ENCODE measurements at regions not wholly inside any gene's neighbourhood (a gene's known extent, or its start where the extent isn't known, plus 50 kb on each side); places are given as distances from the start of the nearest gene placed in this dataset.

DNA sequence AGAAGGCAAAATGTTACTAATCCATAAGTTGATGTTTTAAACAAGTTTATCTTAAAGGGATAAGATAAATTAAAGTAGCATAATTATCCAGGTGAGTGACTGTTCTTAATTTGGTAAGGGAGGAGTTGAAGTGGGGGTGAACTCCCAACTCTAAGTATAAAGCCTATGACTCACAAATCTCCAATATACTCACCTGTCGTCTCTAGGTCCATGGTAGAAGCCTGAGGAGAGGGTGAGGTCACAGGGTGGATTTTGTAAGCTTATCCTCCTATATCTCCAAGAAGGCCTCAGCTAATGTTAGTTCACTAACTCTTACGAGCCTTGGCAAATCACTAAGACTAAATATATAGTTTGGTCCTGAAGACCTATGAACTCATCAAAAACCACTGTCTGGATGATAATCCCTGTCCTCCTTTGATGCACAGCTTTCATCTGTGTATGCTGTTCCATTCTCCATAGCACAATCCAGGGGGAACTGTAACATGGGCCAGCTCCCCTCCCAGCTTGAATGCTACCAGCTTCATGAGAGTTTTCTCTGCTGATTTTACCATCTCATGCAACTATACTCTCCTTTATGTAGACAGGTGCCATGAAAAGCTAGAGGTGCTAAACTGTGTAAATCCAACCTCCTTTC, 158.7 kb downstream of the BTC start:
- H3K36me3 ChIP-seq (ENCODE audit: control insufficient read depth, low read length): no peaks in the 10 kb centered on the region
- H3K4me3 ChIP-seq (ENCODE audit: low read length): no peak overlapping the region
- H3K4me2 ChIP-seq (ENCODE audit: low read length): no peak overlapping the region
- TF ChIP-seq EZH2phosphoT487 (IDR thresholded peaks at IDR 0.05; ENCODE audit: borderline replicate concordance, low read length): no peak
- TF ChIP-seq, protein P1, sequence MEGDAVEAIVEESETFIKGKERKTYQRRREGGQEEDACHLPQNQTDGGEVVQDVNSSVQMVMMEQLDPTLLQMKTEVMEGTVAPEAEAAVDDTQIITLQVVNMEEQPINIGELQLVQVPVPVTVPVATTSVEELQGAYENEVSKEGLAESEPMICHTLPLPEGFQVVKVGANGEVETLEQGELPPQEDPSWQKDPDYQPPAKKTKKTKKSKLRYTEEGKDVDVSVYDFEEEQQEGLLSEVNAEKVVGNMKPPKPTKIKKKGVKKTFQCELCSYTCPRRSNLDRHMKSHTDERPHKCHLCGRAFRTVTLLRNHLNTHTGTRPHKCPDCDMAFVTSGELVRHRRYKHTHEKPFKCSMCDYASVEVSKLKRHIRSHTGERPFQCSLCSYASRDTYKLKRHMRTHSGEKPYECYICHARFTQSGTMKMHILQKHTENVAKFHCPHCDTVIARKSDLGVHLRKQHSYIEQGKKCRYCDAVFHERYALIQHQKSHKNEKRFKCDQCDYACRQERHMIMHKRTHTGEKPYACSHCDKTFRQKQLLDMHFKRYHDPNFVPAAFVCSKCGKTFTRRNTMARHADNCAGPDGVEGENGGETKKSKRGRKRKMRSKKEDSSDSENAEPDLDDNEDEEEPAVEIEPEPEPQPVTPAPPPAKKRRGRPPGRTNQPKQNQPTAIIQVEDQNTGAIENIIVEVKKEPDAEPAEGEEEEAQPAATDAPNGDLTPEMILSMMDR (IDR thresholded peaks at IDR 0.05; ENCODE audit: low read depth, low read length, poor library complexity, severe bottlenecking): no peak
- no peaks in the 10 kb centered on the region for H3F3A ChIP-seq (ENCODE audit: control insufficient read depth, insufficient read depth)
- H3K9me3 ChIP-seq (ENCODE audit: control insufficient read depth, insufficient read depth, low read length): no peaks in the 10 kb centered on the region
- H4K20me1 ChIP-seq (ENCODE audit: control insufficient read depth, insufficient read depth, low read depth, low read length): no peaks in the 10 kb centered on the region
- H3K9me2 ChIP-seq (replicated peaks; ENCODE audit: control insufficient read depth, low read length): no peaks in the 10 kb centered on the region
- H3K27ac ChIP-seq (ENCODE audit: low read depth, low read length): no peak overlapping the region
- no peaks in the 10 kb centered on the region for H3K79me2 ChIP-seq (ENCODE audit: control insufficient read depth, low read length)
- no peaks in the 10 kb centered on the region for H3K4me1 ChIP-seq (ENCODE audit: control insufficient read depth, low read length)
- H3K27me3 ChIP-seq (ENCODE audit: control insufficient read depth, low read length): peaks cover 4% of the 10 kb centered on the region; the same call in 1 of the 2 replicates

GRCh38 chr4:74638001-74638400, 156.3 kb downstream of the BTC start:
- no peak overlapping the region for H3K4me3 ChIP-seq (ENCODE audit: low read length)
- TF ChIP-seq EZH2phosphoT487 (IDR thresholded peaks at IDR 0.05; ENCODE audit: borderline replicate concordance, low read length): no peak
- TF ChIP-seq, protein P1 (IDR thresholded peaks at IDR 0.05; ENCODE audit: low read depth, low read length, poor library complexity, severe bottlenecking): no peak
- H3K36me3 ChIP-seq (ENCODE audit: control insufficient read depth, low read length): no peaks in the 10 kb centered on the region
- peaks cover 4% of the 10 kb centered on the region; the same call in 1 of the 2 replicates for H3K27me3 ChIP-seq (ENCODE audit: control insufficient read depth, low read length)
- H3K4me2 ChIP-seq (ENCODE audit: low read length): no peak overlapping the region
- H3K79me2 ChIP-seq (ENCODE audit: control insufficient read depth, low read length): no peaks in the 10 kb centered on the region
- no peaks in the 10 kb centered on the region for H3K4me1 ChIP-seq (ENCODE audit: control insufficient read depth, low read length)
- no peaks in the 10 kb centered on the region for H4K20me1 ChIP-seq (ENCODE audit: control insufficient read depth, insufficient read depth, low read depth, low read length)
- no peaks in the 10 kb centered on the region for H3F3A ChIP-seq (ENCODE audit: control insufficient read depth, insufficient read depth)
- H3K9me3 ChIP-seq (ENCODE audit: control insufficient read depth, insufficient read depth, low read length): no peaks in the 10 kb centered on the region
- H3K9me2 ChIP-seq (replicated peaks; ENCODE audit: control insufficient read depth, low read length): no peaks in the 10 kb centered on the region
- H3K27ac ChIP-seq (ENCODE audit: low read depth, low read length): no peak overlapping the region

DNA sequence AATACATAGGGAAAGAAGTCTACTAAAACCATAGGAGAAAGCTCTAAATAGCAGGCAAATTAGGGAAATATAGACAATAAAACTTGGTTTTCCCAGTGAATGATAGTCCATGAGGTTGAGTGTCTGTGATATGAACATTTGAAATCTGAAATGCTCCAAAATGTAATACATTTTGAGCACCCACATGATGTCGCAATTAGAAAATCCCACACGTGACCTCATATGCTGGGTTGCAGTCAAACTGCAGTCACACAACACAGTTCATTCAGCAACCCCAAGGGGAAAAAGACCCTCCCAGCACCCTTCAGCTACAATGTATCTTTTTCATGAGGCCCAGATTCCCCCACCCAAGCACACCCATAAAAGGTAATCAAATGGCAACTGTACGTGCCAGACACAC, 155.6 kb downstream of the BTC start:
- no peaks in the 10 kb centered on the region for H3K36me3 ChIP-seq (ENCODE audit: control insufficient read depth, low read length)
- no peaks in the 10 kb centered on the region for H4K20me1 ChIP-seq (ENCODE audit: control insufficient read depth, insufficient read depth, low read depth, low read length)
- H3K9me2 ChIP-seq (replicated peaks; ENCODE audit: control insufficient read depth, low read length): no peaks in the 10 kb centered on the region
- H3K4me1 ChIP-seq (ENCODE audit: control insufficient read depth, low read length): no peaks in the 10 kb centered on the region
- TF ChIP-seq, protein P1 (IDR thresholded peaks at IDR 0.05; ENCODE audit: low read depth, low read length, poor library complexity, severe bottlenecking): no peak
- TF ChIP-seq EZH2phosphoT487 (IDR thresholded peaks at IDR 0.05; ENCODE audit: borderline replicate concordance, low read length): no peak
- no peaks in the 10 kb centered on the region for H3K9me3 ChIP-seq (ENCODE audit: control insufficient read depth, insufficient read depth, low read length)
- H3K79me2 ChIP-seq (ENCODE audit: control insufficient read depth, low read length): no peaks in the 10 kb centered on the region
- peaks cover 4% of the 10 kb centered on the region; the same call in 1 of the 2 replicates for H3K27me3 ChIP-seq (ENCODE audit: control insufficient read depth, low read length)
- H3K27ac ChIP-seq (ENCODE audit: low read depth, low read length): no peak overlapping the region
- H3F3A ChIP-seq (ENCODE audit: control insufficient read depth, insufficient read depth): no peaks in the 10 kb centered on the region
- no peak overlapping the region for H3K4me2 ChIP-seq (ENCODE audit: low read length)
- no peak overlapping the region for H3K4me3 ChIP-seq (ENCODE audit: low read length)
